CD4-positive, alpha-beta T cell (primary cell): ENCODE measurements at regions not wholly inside any gene's neighbourhood (a gene's known extent, or its start where the extent isn't known, plus 50 kb on each side); places are given as distances from the start of the nearest gene placed in this dataset.
"Not testable (repeated sequence)": the region's sequence is repeated elsewhere in the genome, so short reads cannot be mapped to it uniquely, and the experiment has no call there.

Source experiments
- ATAC-seq: fragments of 200-7000 bp; cut with Tn5 transposase; one replicate; pipeline ENCODE4 v1.10.0; 2022; ENCODE audit warnings: mild to moderate bottlenecking; ENCODE audit not compliant: poor library complexity
- CTCF ChIA-PET: fragments of 350-600 bp; sonication (Branson Sonifier 250); formaldehyde crosslinking; loops from one replicate; lab custom pipeline; 2021; ENCODE audit warnings: antibody characterized with exemption, inconsistent platforms; lab: Charles Lee
- POLR2A ChIA-PET: fragments of 350-600 bp; sonication (Branson Sonifier 250); formaldehyde crosslinking; loops from one replicate; lab custom pipeline; 2021; ENCODE audit warnings: antibody characterized with exemption, inconsistent platforms; lab: Charles Lee
- DNase-seq, 14 experiments: peaks; one replicate each; pipeline ENCODE4 v3.0.0-alpha.2; 2013 to 2020; ENCODE audit warnings: mixed read lengths in 2 of 14
- H3K27ac ChIP-seq, 2 donors: one replicate each; pipeline versions ENCODE4 v1.5.1 to v1.7.0; 2013; ENCODE audit warnings: low read length in 2 of 2, low read depth in 1 of 2, mild to moderate bottlenecking in 1 of 2
- H3K27me3 ChIP-seq, 2 experiments: 1 replicate in 1 of 2; 2 replicates in 1 of 2; pipeline versions ENCODE4 v1.6.1 to v1.7.0; 2013; ENCODE audit warnings: low read length in 2 of 2, control low read depth in 1 of 2, mild to moderate bottlenecking in 1 of 2, moderate library complexity in 1 of 2; ENCODE audit not compliant: insufficient read depth in 2 of 2, control insufficient read depth in 1 of 2
- H3K36me3 ChIP-seq: one replicate; pipeline ENCODE4 v1.6.1; 2013; ENCODE audit warnings: low read length, control low read depth; ENCODE audit not compliant: insufficient read depth
- H3K4me1 ChIP-seq: one replicate; pipeline ENCODE4 v1.6.1; 2013; ENCODE audit warnings: low read length, control low read depth; ENCODE audit not compliant: insufficient read depth
- H3K4me3 ChIP-seq: one replicate; pipeline ENCODE4 v1.5.1; 2013; ENCODE audit warnings: mild to moderate bottlenecking, low read length, moderate library complexity
- H3K9me3 ChIP-seq, 2 experiments: 1 replicate in 1 of 2; 2 replicates in 1 of 2; pipeline versions ENCODE4 v1.6.1 to v1.7.0; 2013; ENCODE audit warnings: low read length in 2 of 2, mild to moderate bottlenecking in 2 of 2, control low read depth in 1 of 2, moderate library complexity in 1 of 2; ENCODE audit not compliant: control insufficient read depth in 1 of 2, insufficient read depth in 1 of 2
- H3K27ac Mint-ChIP-seq: one replicate; pipeline ENCODE4 v1.8.0; 2020; ENCODE audit warnings: mixed read lengths
- H3K27me3 Mint-ChIP-seq: one replicate; pipeline ENCODE4 v1.8.0; 2021; ENCODE audit warnings: mixed read lengths
- H3K36me3 Mint-ChIP-seq: one replicate; pipeline ENCODE4 v1.8.0; 2021; ENCODE audit warnings: low read depth, mixed read lengths
- H3K4me1 Mint-ChIP-seq: one replicate; pipeline ENCODE4 v1.8.0; 2021; ENCODE audit warnings: low read depth, mixed read lengths
- H3K4me3 Mint-ChIP-seq: one replicate; pipeline ENCODE4 v1.8.0; 2020; ENCODE audit warnings: mild to moderate bottlenecking, mixed read lengths
- H3K9me3 Mint-ChIP-seq: one replicate; pipeline ENCODE4 v1.8.0; 2020; ENCODE audit warnings: mixed read lengths
- intact Hi-C, 2 experiments: fragments of 100-400 bp; cut with DNase I in 1 of 2; cut with micrococcal nuclease in 1 of 2; formaldehyde crosslinking; loops; one replicate each; pipeline versions ENCODE4 v1.15.1 to v1.9.0; 2023 to 2025; cut with DNase I, micrococcal nuclease
- TF ChIP-seq, protein P1 (sequence below): fragments of 200-600 bp; IDR thresholded peaks from one replicate; pipeline ENCODE4 v1.8.0; 2022; ENCODE audit warnings: antibody characterized with exemption, mild to moderate bottlenecking

DNA sequence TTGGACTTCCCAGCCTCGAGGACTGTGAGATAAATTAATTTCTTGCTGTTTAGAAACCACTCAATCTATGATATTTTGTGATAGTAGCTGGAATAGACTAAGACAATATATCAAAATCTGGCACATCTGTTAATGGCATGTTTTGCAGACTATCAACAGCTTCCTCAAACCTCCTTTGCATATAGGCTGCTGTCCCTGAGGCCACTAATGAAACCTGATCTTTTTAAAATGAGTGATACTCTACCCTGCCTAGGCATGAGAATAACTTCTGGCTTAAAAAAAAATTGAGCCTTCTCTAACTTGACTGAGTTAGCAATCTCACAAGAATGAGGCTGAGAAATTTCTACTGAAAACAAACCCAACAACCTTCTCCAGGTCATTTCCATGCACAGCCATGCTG, 176.0 kb upstream of the CRBN start:
- ChIA-PET POLR2A (no interaction called here), CTCF (no interaction called here)
- H3K4me3 ChIP-seq, result no peak overlapping the region
- H3K9me3 ChIP-seq, result no peaks in the 10 kb centered on the region
- H3K27ac Mint-ChIP-seq, result no peak overlapping the region
- H3K36me3 ChIP-seq, result no peaks in the 10 kb centered on the region
- no peaks in the 10 kb centered on the region for H3K9me3 Mint-ChIP-seq
- no peak for DNase-seq
- no peak overlapping the region for H3K4me3 Mint-ChIP-seq
- no peaks in the 10 kb centered on the region for H3K4me1 ChIP-seq
- H3K27me3 ChIP-seq, result no peaks in the 10 kb centered on the region
- no peak overlapping the region for H3K27ac ChIP-seq
- no peaks in the 10 kb centered on the region for H3K27me3 Mint-ChIP-seq
- H3K36me3 Mint-ChIP-seq, result no peaks in the 10 kb centered on the region
- H3K4me1 Mint-ChIP-seq, result no peaks in the 10 kb centered on the region
- intact Hi-C loops, result no loop called here
- ATAC-seq, result no peak
- TF ChIP-seq, protein P1, sequence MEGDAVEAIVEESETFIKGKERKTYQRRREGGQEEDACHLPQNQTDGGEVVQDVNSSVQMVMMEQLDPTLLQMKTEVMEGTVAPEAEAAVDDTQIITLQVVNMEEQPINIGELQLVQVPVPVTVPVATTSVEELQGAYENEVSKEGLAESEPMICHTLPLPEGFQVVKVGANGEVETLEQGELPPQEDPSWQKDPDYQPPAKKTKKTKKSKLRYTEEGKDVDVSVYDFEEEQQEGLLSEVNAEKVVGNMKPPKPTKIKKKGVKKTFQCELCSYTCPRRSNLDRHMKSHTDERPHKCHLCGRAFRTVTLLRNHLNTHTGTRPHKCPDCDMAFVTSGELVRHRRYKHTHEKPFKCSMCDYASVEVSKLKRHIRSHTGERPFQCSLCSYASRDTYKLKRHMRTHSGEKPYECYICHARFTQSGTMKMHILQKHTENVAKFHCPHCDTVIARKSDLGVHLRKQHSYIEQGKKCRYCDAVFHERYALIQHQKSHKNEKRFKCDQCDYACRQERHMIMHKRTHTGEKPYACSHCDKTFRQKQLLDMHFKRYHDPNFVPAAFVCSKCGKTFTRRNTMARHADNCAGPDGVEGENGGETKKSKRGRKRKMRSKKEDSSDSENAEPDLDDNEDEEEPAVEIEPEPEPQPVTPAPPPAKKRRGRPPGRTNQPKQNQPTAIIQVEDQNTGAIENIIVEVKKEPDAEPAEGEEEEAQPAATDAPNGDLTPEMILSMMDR, result no peak

DNA sequence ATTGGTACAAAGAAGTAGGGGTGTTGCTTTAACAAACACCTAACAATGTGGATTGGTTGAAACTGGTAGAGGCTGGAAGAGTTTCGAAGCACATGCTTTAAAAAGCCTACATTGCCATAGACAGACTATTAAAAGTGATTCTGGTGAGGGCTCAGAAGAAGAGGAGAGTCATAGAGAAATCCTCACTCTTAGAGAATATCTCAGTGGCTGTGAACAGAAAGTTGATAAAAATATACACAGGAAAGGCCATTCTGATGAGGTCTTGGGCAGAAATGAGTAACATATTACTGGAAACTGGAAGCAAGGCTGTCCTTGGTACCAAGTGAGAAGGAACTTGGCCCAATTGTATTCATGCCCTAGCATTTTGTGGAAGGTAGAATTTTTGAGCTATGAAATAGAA, 173.7 kb upstream of the CRBN start:
- ATAC-seq (no peak), DNase-seq (no peak)
- no peak overlapping the region for H3K4me3 ChIP-seq
- H3K36me3 ChIP-seq, result no peaks in the 10 kb centered on the region
- H3K4me1 ChIP-seq, result no peaks in the 10 kb centered on the region
- no peak overlapping the region for H3K27ac ChIP-seq
- ChIA-PET CTCF (no interaction called here), POLR2A (no interaction called here)
- Mint-ChIP-seq H3K36me3 (no peaks in the 10 kb centered on the region), H3K4me1 (no peaks in the 10 kb centered on the region), H3K4me3 (no peak overlapping the region), H3K27me3 (no peaks in the 10 kb centered on the region), H3K9me3 (no peaks in the 10 kb centered on the region), H3K27ac (no peak overlapping the region)
- intact Hi-C loops, result no loop called here
- no peaks in the 10 kb centered on the region for H3K9me3 ChIP-seq
- H3K27me3 ChIP-seq, result no peaks in the 10 kb centered on the region
- TF ChIP-seq, protein P1, result no peak

DNA sequence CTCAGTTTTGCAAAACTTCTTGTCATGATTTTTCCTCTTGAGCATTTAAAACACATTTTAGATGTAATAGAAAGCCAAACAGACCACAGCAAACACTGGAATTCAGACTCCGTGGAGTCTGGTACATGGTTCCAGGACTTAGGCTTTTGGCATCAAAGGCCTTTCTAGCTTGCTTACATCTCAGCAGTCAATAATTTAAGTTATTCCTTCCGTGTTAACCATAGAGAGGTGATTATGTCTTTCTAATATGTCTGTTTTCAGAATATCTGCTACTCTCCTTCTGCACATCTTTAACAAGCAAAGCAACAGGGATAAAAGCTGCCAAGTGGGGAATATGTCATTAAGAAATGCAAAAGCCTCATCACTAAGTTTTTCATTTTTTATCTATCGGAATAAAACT, 171.7 kb upstream of the CRBN start:
- intact Hi-C loops, result no loop called here
- Mint-ChIP-seq H3K27ac (no peak overlapping the region), H3K4me1 (no peaks in the 10 kb centered on the region), H3K4me3 (no peak overlapping the region), H3K27me3 (no peaks in the 10 kb centered on the region), H3K9me3 (no peaks in the 10 kb centered on the region), H3K36me3 (no peaks in the 10 kb centered on the region)
- Histone ChIP-seq H3K27me3 (no peaks in the 10 kb centered on the region), H3K27ac (no peak overlapping the region), H3K4me1 (no peaks in the 10 kb centered on the region), H3K4me3 (no peak overlapping the region), H3K36me3 (no peaks in the 10 kb centered on the region), H3K9me3 (no peaks in the 10 kb centered on the region)
- CTCF ChIA-PET, result no interaction called here
- POLR2A ChIA-PET, result no interaction called here
- ATAC-seq (no peak), DNase-seq (no peak)
- TF ChIP-seq, protein P1, result no peak

DNA sequence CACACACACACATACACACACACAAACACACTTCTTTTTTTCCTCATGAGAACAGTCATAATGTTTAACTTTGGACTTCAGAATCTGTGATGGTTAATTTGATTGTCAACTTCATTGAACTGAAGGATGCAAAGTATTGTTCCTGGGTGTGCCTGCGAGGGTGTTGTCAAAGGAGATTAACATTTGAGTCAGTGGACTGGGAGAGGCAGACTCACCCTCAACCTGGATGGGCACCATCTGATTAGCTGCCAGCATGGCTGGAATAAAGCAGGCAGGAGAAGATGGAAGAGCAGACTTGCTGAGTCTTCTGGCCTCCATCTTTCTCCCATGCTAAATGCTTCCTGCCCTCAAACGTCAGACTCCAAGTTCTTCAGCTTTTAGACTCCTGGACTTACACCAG, 167.6 kb upstream of the CRBN start:
- POLR2A ChIA-PET, H3K4me1 Mint-ChIP-seq, intact Hi-C loops: not testable (repeated sequence)

More for the DNA sequence above, 167.6 kb upstream of the CRBN start:
- H3K9me3 ChIP-seq, H3K27ac Mint-ChIP-seq, H3K4me3 ChIP-seq, CTCF ChIA-PET, H3K4me1 ChIP-seq, H3K36me3 ChIP-seq, H3K4me3 Mint-ChIP-seq, H3K27ac ChIP-seq, H3K27me3 ChIP-seq, H3K27me3 Mint-ChIP-seq, DNase-seq, H3K36me3 Mint-ChIP-seq, ATAC-seq, H3K9me3 Mint-ChIP-seq: not testable (repeated sequence)
